ENCODE measurements at regions not wholly inside any gene's neighbourhood (a gene's known extent, or its start where the extent isn't known, plus 50 kb on each side); places are given as distances from the start of the nearest gene placed in this dataset.

GRCh38 chr2:38483776-38484501, 106.9 kb upstream of the ATL2 start:
- H4K20me1 ChIP-seq (ENCODE audit: control insufficient read depth, insufficient read depth), result no peaks in the 10 kb centered on the region
- no peak overlapping the region for H2AFZ ChIP-seq (ENCODE audit: control insufficient read depth, low read depth, low read length)
- in situ Hi-C loops (cut with MboI), result no loop called here
- ChIA-PET RAD21 (ENCODE audit: unreplicated experiment) (no interaction called here), CTCF (interaction anchor here (0.7 kb wide), 2 partner anchors 24 to 198 kb away, joined by 3 read pairs; no protein-coding TSS in a partner anchor), SMC1A (ENCODE audit: uncharacterized antibody, unreplicated experiment) (interaction anchor here (1.2 to 1.4 kb wide), 2 partner anchors 16 to 108 kb away, joined by 3 to 5 read pairs; no protein-coding TSS in a partner anchor), POLR2A (no interaction called here)
- BruUV-seq (replicated peaks), result no TSS peak
- 71% methylated on average over 5 of the region's 5 CpGs for WGBS (ENCODE audit: insufficient coverage, insufficient replicate concordance, low lambda C conversion rate, missing lambda C conversion rate)
- H3K4me3 ChIP-seq, result no peak overlapping the region
- FAIRE-seq (no peak), ATAC-seq (no peak), DNase-seq (ENCODE audit: low read depth, low spot score) (no peak)
- no peaks in the 10 kb centered on the region for H3K27me3 ChIP-seq (replicated peaks in 1 of 2; ENCODE audit: control insufficient read depth in 2 of 2, insufficient read depth in 2 of 2, low read length in 1 of 2)
- intact Hi-C loops (cut with micrococcal nuclease; ENCODE audit: unreplicated experiment), result no loop called here
- H3K4me2 ChIP-seq (ENCODE audit: control insufficient read depth, insufficient read depth), result no peak overlapping the region
- H3K9ac ChIP-seq (ENCODE audit: control insufficient read depth, insufficient read depth, low read length), result no peak overlapping the region
- no peaks in the 10 kb centered on the region for H3K79me2 ChIP-seq (ENCODE audit: control insufficient read depth, insufficient read depth, low read length)
- H3K27ac ChIP-seq (ENCODE audit: control insufficient read depth, insufficient read depth), result no peak overlapping the region
- H3K4me1 ChIP-seq (ENCODE audit: control insufficient read depth, insufficient read depth, low read length), result peaks cover 7% of the 10 kb centered on the region; the same call in 1 of the 2 replicates
- no peaks in the 10 kb centered on the region for H3K36me3 ChIP-seq (ENCODE audit: control insufficient read depth in 2 of 2, insufficient read depth in 2 of 2, low read length in 1 of 2)
- H3K9me3 ChIP-seq (replicated peaks; ENCODE audit: control insufficient read depth, insufficient read depth, low read length), result peaks cover 11% of the 10 kb centered on the region
- TF ChIP-seq E2F4 (IDR thresholded peaks at IDR 0.05; ENCODE audit: low read depth, low read length) (no peak), SMC3 (IDR thresholded peaks at IDR 0.05; ENCODE audit: borderline replicate concordance, low read length) (no peak), MTA3 (IDR thresholded peaks at IDR 0.05; ENCODE audit: borderline replicate concordance, low read length) (no peak), RBBP5 (conservative IDR thresholded peaks at IDR 0.05) (no peak), IRF3 (IDR thresholded peaks at IDR 0.05) (no peak), RFX5 (IDR thresholded peaks at IDR 0.05; ENCODE audit: low read depth, low read length) (no peak), MTA2 (IDR thresholded peaks at IDR 0.05; ENCODE audit: low read depth) (no peak), SMAD5 (IDR thresholded peaks at IDR 0.05; ENCODE audit: low read depth) (no peak), HDAC6 (IDR thresholded peaks at IDR 0.05; ENCODE audit: unreplicated experiment) (no peak), PAX8 (IDR thresholded peaks at IDR 0.05) (no peak), CBX5 (IDR thresholded peaks at IDR 0.05; ENCODE audit: low read depth) (no peak), MXI1 (IDR thresholded peaks at IDR 0.05; ENCODE audit: low read depth, low read length) (no peak), HCFC1 (IDR thresholded peaks at IDR 0.05; ENCODE audit: low read length) (no peak), ZZZ3 (IDR thresholded peaks at IDR 0.05; ENCODE audit: control insufficient read depth, insufficient read length, low read depth) (no peak)
- TF ChIP-seq, protein P1, sequence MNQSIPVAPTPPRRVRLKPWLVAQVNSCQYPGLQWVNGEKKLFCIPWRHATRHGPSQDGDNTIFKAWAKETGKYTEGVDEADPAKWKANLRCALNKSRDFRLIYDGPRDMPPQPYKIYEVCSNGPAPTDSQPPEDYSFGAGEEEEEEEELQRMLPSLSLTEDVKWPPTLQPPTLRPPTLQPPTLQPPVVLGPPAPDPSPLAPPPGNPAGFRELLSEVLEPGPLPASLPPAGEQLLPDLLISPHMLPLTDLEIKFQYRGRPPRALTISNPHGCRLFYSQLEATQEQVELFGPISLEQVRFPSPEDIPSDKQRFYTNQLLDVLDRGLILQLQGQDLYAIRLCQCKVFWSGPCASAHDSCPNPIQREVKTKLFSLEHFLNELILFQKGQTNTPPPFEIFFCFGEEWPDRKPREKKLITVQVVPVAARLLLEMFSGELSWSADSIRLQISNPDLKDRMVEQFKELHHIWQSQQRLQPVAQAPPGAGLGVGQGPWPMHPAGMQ (IDR thresholded peaks at IDR 0.05; ENCODE audit: borderline replicate concordance), result no peak
- TF ChIP-seq, protein P2, sequence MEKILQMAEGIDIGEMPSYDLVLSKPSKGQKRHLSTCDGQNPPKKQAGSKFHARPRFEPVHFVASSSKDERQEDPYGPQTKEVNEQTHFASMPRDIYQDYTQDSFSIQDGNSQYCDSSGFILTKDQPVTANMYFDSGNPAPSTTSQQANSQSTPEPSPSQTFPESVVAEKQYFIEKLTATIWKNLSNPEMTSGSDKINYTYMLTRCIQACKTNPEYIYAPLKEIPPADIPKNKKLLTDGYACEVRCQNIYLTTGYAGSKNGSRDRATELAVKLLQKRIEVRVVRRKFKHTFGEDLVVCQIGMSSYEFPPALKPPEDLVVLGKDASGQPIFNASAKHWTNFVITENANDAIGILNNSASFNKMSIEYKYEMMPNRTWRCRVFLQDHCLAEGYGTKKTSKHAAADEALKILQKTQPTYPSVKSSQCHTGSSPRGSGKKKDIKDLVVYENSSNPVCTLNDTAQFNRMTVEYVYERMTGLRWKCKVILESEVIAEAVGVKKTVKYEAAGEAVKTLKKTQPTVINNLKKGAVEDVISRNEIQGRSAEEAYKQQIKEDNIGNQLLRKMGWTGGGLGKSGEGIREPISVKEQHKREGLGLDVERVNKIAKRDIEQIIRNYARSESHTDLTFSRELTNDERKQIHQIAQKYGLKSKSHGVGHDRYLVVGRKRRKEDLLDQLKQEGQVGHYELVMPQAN (conservative IDR thresholded peaks at IDR 0.05), result no peak
- TF ChIP-seq, protein P3, sequence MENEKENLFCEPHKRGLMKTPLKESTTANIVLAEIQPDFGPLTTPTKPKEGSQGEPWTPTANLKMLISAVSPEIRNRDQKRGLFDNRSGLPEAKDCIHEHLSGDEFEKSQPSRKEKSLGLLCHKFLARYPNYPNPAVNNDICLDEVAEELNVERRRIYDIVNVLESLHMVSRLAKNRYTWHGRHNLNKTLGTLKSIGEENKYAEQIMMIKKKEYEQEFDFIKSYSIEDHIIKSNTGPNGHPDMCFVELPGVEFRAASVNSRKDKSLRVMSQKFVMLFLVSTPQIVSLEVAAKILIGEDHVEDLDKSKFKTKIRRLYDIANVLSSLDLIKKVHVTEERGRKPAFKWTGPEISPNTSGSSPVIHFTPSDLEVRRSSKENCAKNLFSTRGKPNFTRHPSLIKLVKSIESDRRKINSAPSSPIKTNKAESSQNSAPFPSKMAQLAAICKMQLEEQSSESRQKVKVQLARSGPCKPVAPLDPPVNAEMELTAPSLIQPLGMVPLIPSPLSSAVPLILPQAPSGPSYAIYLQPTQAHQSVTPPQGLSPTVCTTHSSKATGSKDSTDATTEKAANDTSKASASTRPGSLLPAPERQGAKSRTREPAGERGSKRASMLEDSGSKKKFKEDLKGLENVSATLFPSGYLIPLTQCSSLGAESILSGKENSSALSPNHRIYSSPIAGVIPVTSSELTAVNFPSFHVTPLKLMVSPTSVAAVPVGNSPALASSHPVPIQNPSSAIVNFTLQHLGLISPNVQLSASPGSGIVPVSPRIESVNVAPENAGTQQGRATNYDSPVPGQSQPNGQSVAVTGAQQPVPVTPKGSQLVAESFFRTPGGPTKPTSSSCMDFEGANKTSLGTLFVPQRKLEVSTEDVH (IDR thresholded peaks at IDR 0.05; ENCODE audit: low read depth, partially characterized antibody), result no peak
